Psoas muscle (tissue), 7 donors: ENCODE measurements at regions not wholly inside any gene's neighbourhood (a gene's known extent, or its start where the extent isn't known, plus 50 kb on each side); places are given as distances from the start of the nearest gene placed in this dataset.

Experiments
- ATAC-seq, 4 donors: fragments of 200-7000 bp; cut with Tn5 transposase; one replicate each; pipeline ENCODE4 v1.9.1; 2020; ENCODE audit warnings: moderate library complexity in 3 of 4, mild to moderate bottlenecking in 2 of 4
- DNase-seq, 2 donors: peaks; one replicate each; pipeline ENCODE4 v3.0.0-alpha.2; 2020
- H3K27ac ChIP-seq: fragments of 200-600 bp; one replicate; pipeline ENCODE4 v1.8.0; 2022
- H3K27me3 ChIP-seq, 3 donors: fragments of 200-600 bp in 1 of 3; one replicate each; pipeline versions ENCODE4 v1.6.1 to v1.8.0; 2013 to 2022; ENCODE audit warnings: low read length in 2 of 3, mild to moderate bottlenecking in 2 of 3, moderate library complexity in 1 of 3; ENCODE audit not compliant: insufficient read depth in 3 of 3
- H3K36me3 ChIP-seq, 2 donors: fragments of 200-600 bp in 1 of 2; one replicate each; pipeline versions ENCODE4 v1.6.1 to v1.8.0; 2013 to 2022; ENCODE audit warnings: low read depth in 1 of 2, mild to moderate bottlenecking in 1 of 2, moderate library complexity in 1 of 2; ENCODE audit not compliant: insufficient read depth in 1 of 2
- H3K4me1 ChIP-seq: fragments of 200-600 bp; one replicate; pipeline ENCODE4 v1.8.0; 2022
- H3K4me3 ChIP-seq: fragments of 200-600 bp; one replicate; pipeline ENCODE4 v1.8.0; 2022; ENCODE audit warnings: mild to moderate bottlenecking
- H3K9me3 ChIP-seq: fragments of 200-600 bp; one replicate; pipeline ENCODE4 v1.8.0; 2022
- WGBS, 3 donors: extraction: QIAGEN DNeasy Blood & Tissue Kit; methylation state at CpG; one replicate each; pipeline versions ENCODE4 v1.1.6 to v1.1.7; 2013; 5-methylcytosine and 5-hydroxymethylcytosine counted together
- intact Hi-C, 2 donors: fragments of 100-400 bp; cut with DNase I; formaldehyde crosslinking; loops; one replicate each; pipeline versions ENCODE4 v1.11.0 to v1.14.2; 2022
- TF ChIP-seq, protein P1 (sequence below): fragments of 200-600 bp; IDR thresholded peaks from one replicate; pipeline ENCODE4 v1.8.0; 2022; ENCODE audit warnings: antibody characterized with exemption
- donor health status: healthy with polysubstance abuse.
- donor health status: DM: no; HTN: no; CAD: no; lungs with moderate emphysema.
- donor health status: Bipolar disorder and iron deficiency.
- donor health status: healthy.
- donor health status: DM: yes; HTN: yes; CAD: no.
- donor health status: DM: no; HTN: no; CAD: no.
- donor health status: DM: yes; HTN: yes; CAD: no.

DNA sequence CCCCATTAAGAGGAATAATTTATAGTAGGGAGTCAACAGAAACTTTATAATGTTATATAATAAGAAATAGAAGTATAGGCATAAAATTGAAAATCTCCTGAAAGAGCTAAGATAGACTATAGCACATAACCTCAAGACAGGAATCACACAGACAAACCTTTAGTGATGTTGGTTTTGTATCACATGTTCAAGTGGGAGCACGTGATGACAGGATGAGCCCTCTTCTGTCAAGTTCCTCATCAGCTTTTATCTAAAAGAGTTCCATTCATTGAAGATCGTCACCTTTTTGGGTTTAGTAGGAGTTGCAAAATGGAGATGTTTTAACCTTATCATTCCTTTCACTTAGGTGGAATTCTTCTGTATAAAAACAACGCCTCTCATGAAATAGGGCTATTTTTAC is 127.0 kb downstream of the MCHR2 start:
- Histone ChIP-seq H3K27me3 (peaks cover 0 to 2% (median 0%) of the 10 kb centered on the region in 3 donors), H3K36me3 (no peaks in the 10 kb centered on the region), H3K4me1 (no peaks in the 10 kb centered on the region), H3K4me3 (no peak overlapping the region), H3K9me3 (no peaks in the 10 kb centered on the region), H3K27ac (no peak overlapping the region)
- 45 to 50% (median 47%) methylated on average over 3 of the region's 3 CpGs for WGBS, 3 donors
- intact Hi-C loops: loop anchor here (5.0 to 10.0 kb wide), 3 partner anchors 610 to 798 kb away; no protein-coding TSS in a partner anchor
- no peak for DNase-seq
- ATAC-seq: no peak
- TF ChIP-seq, protein P1, sequence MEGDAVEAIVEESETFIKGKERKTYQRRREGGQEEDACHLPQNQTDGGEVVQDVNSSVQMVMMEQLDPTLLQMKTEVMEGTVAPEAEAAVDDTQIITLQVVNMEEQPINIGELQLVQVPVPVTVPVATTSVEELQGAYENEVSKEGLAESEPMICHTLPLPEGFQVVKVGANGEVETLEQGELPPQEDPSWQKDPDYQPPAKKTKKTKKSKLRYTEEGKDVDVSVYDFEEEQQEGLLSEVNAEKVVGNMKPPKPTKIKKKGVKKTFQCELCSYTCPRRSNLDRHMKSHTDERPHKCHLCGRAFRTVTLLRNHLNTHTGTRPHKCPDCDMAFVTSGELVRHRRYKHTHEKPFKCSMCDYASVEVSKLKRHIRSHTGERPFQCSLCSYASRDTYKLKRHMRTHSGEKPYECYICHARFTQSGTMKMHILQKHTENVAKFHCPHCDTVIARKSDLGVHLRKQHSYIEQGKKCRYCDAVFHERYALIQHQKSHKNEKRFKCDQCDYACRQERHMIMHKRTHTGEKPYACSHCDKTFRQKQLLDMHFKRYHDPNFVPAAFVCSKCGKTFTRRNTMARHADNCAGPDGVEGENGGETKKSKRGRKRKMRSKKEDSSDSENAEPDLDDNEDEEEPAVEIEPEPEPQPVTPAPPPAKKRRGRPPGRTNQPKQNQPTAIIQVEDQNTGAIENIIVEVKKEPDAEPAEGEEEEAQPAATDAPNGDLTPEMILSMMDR: no peak

DNA sequence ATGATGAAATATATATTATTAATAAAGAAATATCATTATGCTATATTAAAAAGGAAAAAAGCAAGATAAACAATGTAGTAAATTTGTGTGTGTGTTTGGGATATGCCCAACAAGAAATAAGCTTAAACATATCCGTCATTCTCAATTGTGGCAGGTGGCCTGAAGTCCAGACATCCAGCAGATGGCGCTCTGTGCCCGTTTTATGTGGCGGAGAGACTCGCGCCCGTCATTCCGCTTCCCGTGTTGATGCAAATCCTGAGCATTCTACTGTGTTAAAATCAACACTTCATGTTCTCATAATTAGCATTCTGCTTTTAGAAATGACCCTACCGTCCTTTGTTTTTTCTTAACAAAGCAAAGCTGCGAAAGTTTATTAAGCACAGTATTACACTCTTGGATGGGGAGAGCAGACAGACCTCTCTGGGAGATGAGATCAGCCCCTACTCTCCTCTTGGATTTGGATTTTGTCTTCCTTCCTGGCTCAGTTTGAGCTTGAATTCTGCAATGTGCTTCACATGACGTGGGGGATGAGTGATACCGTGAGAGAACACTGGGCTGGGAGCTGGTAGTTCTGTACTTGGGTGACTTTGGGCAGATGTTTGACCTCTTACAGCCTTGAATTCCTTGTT is 125.8 kb downstream of the MCHR2 start:
- DNase-seq (peak; percentile 63 to 86), ATAC-seq (peak; percentile 62 to 88 (median 70))
- TF ChIP-seq, protein P1: peak; percentile 85
- 2 to 3% (median 2%) methylated on average over 13 of the region's 13 CpGs for WGBS, 3 donors
- no peaks in the 10 kb centered on the region for H3K4me1 ChIP-seq
- peaks cover 0 to 2% (median 0%) of the 10 kb centered on the region in 3 donors for H3K27me3 ChIP-seq
- no peaks in the 10 kb centered on the region for H3K36me3 ChIP-seq
- intact Hi-C loops: loop anchor here (2.0 to 10.0 kb wide), 4 partner anchors 229 to 797 kb away; no protein-coding TSS in a partner anchor
- no peak overlapping the region for H3K4me3 ChIP-seq
- no peak overlapping the region for H3K27ac ChIP-seq
- H3K9me3 ChIP-seq: no peaks in the 10 kb centered on the region
